C1 segment of cervical spinal cord (tissue), 14 donors: ENCODE measurements at regions not wholly inside any gene's neighbourhood (a gene's known extent, or its start where the extent isn't known, plus 50 kb on each side); places are given as distances from the start of the nearest gene placed in this dataset.
"Not testable (repeated sequence)": the region's sequence is repeated elsewhere in the genome, so short reads cannot be mapped to it uniquely, and the experiment has no call there.

ENCODE experiments used
- DNase-seq, 14 donors: peaks; one replicate each; lab custom pipeline; 2025; lab: John Stamatoyannopoulos, UW

DNA sequence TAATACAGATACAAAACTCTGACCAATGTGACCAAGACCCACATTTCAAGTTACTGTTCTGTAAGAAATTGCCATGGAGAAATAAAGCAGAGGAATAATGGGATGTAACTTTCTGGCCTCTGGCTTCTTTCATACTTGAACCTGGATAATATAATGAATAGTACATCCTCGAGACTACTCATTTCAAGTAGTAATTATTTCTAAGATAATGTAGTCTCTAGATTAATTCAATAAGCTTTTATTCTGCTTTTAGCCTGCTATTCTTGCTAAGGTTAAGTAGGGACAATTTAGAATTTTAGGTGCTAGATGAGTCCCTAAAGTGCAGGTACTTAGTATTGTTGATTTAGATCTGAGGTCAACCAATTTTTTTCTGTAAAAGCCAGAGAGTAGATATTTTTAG, 178.7 kb upstream of the IL15 start:
- no peak for DNase-seq

DNA sequence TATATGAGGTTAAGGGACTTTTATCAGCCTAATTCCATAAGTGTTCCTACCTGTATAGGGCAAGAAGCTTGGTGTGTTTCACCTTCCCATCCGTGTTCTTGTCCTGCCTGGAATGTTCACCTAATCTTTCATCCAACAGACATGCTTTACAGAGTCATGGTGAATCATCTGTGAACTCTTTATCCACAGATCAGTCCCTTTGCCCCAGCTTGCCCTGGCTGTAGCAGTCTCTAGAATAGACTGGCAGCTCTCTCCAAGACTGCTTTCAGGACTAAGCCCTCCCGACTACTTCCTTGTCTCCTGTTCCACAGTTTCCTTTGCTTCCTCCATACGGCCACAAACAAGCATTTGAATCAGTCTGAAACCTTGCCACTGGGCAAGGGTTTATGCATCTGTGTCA, 177.9 kb upstream of the IL15 start:
- no peak for DNase-seq

- no peak for DNase-seq
Measured at GRCh38 chr4:141459020-141459419, 177.4 kb upstream of the IL15 start.

GRCh38 chr4:141462361-141462760, 174.0 kb upstream of the IL15 start:
- DNase-seq = no peak

DNA sequence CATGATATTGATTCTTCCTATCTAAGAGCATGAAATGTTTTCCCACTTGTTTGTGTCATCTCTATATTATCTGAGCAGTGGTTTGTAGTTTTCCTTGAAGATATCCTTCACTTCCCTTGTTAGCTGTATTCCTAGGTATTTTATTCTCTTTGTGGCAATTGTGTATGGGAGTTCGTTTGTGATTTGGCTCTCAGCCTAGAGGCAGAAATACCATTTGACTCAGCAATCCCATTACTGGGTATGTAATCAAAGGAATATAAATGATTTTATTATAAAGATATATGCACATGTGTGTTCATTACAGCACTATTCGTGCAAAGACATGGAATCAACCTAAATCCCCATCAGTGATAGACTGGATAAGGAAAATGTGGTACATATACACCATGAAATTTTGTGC, 172.7 kb upstream of the IL15 start:
- no peak for DNase-seq

- no peak for DNase-seq
Measured at GRCh38 chr4:141464366-141464765, 172.0 kb upstream of the IL15 start.

DNA sequence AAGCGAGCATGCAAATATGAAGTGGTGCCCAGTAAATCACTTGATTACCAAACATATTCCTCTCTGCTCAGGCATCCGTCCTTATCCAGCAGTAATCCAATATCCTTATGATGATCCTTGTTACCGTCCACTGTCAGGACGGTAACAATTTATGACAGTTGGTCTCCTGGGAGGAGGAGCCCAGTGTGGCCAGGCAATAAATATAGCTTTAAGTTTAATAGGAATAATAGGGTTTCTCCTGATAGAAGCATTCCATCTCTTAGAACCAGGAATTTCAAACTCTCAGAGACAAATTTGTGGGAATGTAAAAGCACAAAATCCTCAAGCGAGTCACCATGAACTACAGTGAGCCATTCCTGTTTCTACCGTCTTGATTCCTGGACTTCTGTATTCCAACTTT, 171.2 kb upstream of the IL15 start:
- DNase-seq = no peak

DNA sequence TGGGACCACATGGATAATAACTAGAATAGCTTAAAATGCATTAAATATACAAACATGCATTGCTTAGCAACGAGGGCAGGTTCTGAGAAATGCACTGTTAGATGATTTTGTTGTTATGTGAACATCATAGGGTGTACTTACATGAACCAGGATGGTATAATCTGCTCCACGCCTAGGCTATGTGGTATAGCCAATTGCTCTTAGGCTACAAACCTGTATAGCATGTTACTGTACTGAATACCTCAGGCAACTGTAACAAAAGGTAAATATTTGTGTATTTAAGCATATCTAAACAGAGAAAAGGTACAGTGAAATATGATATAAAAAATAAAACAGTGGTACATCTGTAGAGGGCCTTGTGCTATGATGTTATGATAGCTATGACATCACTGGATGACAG, 169.2 kb upstream of the IL15 start:
- no peak for DNase-seq

DNA sequence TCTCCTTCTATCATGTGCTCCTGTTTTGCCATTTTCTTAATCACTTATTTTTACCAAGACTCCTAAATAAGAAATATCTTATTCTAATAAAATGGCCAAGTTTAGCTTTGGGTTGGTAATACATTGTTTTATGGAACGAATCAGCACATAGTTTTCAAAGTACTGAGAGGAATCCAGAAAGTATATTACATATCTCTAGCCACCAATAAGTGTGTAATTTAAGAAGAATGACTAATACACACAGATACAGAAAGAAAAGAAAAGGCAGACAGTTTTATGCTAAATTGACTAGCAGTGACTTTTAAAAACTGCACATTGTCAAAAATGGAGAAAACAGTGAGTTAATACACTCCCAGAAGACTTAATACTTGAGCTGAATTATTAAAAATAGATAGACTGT, 167.0 kb upstream of the IL15 start:
- DNase-seq = no peak

- no peak for DNase-seq
Measured at GRCh38 chr4:141473026-141473540, 163.3 kb upstream of the IL15 start.

GRCh38 chr4:141473952-141474351, 162.4 kb upstream of the IL15 start:
- DNase-seq = no peak

GRCh38 chr4:141480950-141481349, 155.4 kb upstream of the IL15 start:
- no peak for DNase-seq

GRCh38 chr4:141484298-141484697, 152.1 kb upstream of the IL15 start:
- DNase-seq = not testable (repeated sequence)

DNA sequence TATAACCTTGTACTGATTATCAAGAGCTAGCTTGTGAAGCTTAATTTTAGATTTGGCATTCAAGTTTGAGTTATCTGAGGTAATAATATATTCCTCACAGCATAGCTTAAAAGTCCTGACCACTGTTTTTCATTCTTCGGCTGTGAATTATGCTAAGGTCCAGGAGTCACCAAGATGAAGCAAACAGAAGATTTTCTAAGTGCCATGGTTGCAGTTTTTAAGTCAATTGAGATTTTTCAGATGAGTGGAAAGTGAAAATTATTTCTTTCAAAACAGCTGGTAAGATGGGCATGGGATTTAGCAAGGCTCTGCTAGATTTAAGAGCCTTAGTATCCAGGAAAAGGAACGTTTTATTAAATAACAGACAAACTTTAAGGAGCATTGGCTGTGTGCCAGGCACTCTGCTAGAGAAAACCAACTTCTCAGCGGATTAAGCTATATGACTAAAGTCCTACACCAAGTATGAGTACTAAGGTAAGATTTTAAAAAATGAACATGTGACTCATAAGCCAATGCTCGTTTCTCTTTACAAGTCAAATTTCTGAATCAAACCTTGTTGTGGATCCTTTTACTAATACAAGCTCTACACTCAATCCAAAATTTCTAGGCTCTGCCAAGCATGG, 149.9 kb upstream of the IL15 start:
- no peak for DNase-seq

GRCh38 chr4:141497627-141498026, 138.8 kb upstream of the IL15 start:
- DNase-seq = no peak

- DNase-seq = no peak
Measured at GRCh38 chr4:141499261-141499853, 137.0 kb upstream of the IL15 start.

DNA sequence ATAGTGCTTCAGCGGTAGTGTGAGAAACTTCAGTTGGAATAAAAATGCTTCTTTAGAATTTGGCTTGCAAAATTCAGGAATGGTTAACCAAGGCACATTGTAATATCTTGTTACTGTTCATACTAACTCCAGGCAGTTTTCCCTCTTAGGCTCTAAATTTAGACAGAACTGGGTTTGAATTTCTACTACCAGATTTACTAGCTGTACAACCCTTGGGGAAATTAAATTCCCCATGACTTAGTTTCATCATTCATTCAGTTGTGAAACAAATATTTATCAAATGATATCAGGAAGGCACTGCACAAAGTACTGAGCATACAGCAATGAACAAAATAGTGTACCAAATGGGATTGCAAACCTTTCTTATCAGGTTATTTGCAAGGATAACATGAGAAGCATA, 135.0 kb upstream of the IL15 start:
- no peak for DNase-seq

DNA sequence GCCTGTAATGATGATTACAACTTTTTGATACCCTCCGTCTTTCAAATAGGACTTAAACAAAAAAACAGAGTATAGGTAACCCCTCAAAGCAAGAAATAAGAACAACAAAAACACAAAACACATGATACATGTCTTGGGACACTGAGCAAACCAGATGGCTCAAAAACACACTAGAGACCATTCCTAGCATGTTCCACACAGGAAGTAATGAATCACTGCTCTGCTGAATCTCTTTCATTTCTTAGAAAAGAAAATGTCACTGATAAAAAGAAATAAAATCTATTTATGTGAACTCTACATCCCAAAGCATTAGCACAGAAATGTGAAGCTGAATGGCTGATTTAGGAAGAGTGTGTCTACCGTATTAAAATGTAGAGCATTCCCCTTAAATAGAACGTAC, 134.5 kb upstream of the IL15 start:
- no peak for DNase-seq

DNA sequence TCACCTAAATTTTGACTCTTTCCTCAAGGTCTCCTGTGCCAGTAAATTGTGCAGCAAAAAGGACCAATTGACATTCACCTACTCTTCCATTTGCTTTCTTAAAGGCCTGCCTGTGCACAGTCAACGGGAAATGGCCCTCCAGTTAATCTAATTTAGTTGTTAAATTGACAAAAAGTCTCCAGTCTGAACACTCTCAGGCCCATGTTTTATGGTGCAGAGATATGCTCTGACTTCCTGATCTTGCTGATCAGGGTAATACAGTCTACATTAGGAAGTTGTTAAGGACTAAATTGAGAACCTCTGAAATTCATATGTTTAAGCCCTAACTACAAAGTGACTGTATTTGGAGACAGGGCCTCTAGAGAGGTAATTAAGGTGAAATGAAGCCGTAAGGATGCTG, 133.6 kb upstream of the IL15 start:
- no peak for DNase-seq

DNA sequence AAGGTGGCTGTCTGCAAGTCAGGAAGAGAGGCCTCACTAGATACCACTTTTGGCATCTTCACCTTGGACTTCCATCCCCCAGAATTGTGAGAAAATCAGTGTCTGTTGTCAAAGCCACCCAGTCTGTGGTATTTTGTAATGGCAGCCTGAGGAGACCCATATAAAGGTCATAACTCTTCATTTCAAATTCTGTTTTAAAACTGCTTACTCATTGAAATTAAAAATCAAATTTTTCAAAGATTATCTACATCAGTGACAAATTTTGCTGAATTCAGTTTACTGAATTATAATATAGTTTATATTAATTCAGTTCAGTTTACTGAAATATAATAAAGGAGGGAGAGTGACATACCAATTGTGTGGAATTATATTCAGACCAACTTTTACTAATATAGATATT, 133.1 kb upstream of the IL15 start:
- DNase-seq = no peak

DNA sequence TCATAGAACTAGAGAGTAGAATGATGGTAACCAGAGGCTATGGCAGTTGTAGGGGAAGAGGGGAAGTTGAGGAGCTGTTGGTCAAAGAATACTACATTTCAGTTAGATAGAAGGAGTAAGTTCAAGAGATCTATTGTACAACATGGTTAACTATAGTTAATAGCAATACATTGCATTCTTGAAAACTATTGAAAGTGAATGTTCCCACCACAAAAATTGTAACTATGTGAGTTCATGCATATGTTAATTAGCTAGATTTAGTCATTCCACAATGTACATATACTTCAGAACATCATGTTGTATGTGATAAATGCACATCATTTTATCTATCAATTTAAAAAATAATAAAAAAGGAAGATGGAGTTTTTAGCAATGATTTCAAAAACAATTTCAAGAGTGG, 125.3 kb upstream of the IL15 start:
- DNase-seq = no peak

GRCh38 chr4:141513866-141514265, 122.5 kb upstream of the IL15 start:
- DNase-seq = no peak

GRCh38 chr4:141518222-141518621, 118.2 kb upstream of the IL15 start:
- no peak for DNase-seq

DNA sequence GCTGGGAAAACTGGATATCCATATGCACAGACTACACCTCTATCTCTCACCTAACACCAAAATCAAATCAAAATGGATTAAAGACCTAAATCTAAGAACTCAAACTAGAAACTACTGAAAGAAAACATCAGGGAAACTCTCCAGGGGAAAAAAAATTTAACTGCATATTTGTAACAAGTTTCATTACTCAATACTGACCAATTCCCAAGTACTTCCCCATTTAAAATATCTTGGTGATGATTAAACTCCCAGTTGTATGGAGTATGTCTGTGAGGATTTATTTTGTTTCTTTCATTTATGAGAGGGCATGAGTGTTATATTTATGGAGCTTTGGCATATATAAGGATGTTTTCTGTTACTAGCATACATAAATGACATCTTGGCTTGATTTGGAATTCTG, 112.3 kb upstream of the IL15 start:
- DNase-seq = no peak
